Astrocyte (in vitro differentiated cells and primary cell): ENCODE measurements at regions not wholly inside any gene's neighbourhood (a gene's known extent, or its start where the extent isn't known, plus 50 kb on each side); places are given as distances from the start of the nearest gene placed in this dataset.

Source experiments
- DNase-seq: peaks from one replicate; pipeline ENCODE4 v3.0.0-alpha.2; 2010; ENCODE audit warnings: low read depth
- FAIRE-seq: peaks from 2 replicates; lab custom pipeline; 2011; peaks lifted over from hg19 to GRCh38; lab: Jason Lieb, UNC
- H2AFZ ChIP-seq: 2 replicates; pipeline ENCODE4 v1.6.0; 2012; ENCODE audit warnings: low read depth, low read length, inconsistent platforms
- H3K27ac ChIP-seq: 2 replicates; pipeline ENCODE4 v1.5.1; 2011; ENCODE audit warnings: low read depth, low read length, inconsistent platforms
- H3K27me3 ChIP-seq: 2 replicates; pipeline ENCODE4 v1.6.0; 2011; ENCODE audit warnings: low read length, inconsistent platforms; ENCODE audit not compliant: insufficient read depth
- H3K36me3 ChIP-seq: 2 replicates; pipeline ENCODE4 v1.5.1; 2011; ENCODE audit warnings: low read length, inconsistent platforms; ENCODE audit not compliant: insufficient read depth
- H3K4me1 ChIP-seq: 2 replicates; pipeline ENCODE4 v1.5.1; 2011; ENCODE audit warnings: low read length, inconsistent platforms; ENCODE audit not compliant: insufficient read depth
- H3K4me2 ChIP-seq: 2 replicates; pipeline ENCODE4 v1.6.0; 2012; ENCODE audit warnings: low read length, inconsistent platforms
- H3K4me3 ChIP-seq: 2 replicates; pipeline ENCODE4 v1.5.1; 2011; ENCODE audit warnings: low read depth, mild to moderate bottlenecking, low read length, inconsistent platforms; ENCODE audit not compliant: insufficient read depth
- H3K79me2 ChIP-seq: 2 replicates; pipeline ENCODE4 v1.6.0; 2012; ENCODE audit warnings: mild to moderate bottlenecking, low read length, inconsistent platforms; ENCODE audit not compliant: insufficient read depth
- H3K9ac ChIP-seq: 2 replicates; pipeline ENCODE4 v1.6.0; 2012; ENCODE audit warnings: mild to moderate bottlenecking, low read length, inconsistent platforms
- H3K9me3 ChIP-seq: 2 replicates; pipeline ENCODE4 v1.5.1; 2012; ENCODE audit warnings: low read depth, mild to moderate bottlenecking, low read length, inconsistent platforms; ENCODE audit not compliant: insufficient read depth
- H4K20me1 ChIP-seq: 2 replicates; pipeline ENCODE4 v1.6.0; 2012; ENCODE audit warnings: low read length, inconsistent platforms; ENCODE audit not compliant: insufficient read depth
- H3K27ac Mint-ChIP-seq: one replicate; pipeline ENCODE4 v1.8.0; 2021; ENCODE audit warnings: mild to moderate bottlenecking, mixed read lengths; ENCODE audit not compliant: unreplicated experiment
- H3K27me3 Mint-ChIP-seq: one replicate; pipeline ENCODE4 v1.8.0; 2021; ENCODE audit warnings: low read depth, mixed read lengths; ENCODE audit not compliant: unreplicated experiment
- H3K36me3 Mint-ChIP-seq: one replicate; pipeline ENCODE4 v1.8.0; 2021; ENCODE audit warnings: low read depth, mixed read lengths; ENCODE audit not compliant: unreplicated experiment
- H3K4me1 Mint-ChIP-seq: one replicate; pipeline ENCODE4 v1.8.0; 2021; ENCODE audit warnings: low read depth, mixed read lengths; ENCODE audit not compliant: unreplicated experiment
- H3K4me3 Mint-ChIP-seq: one replicate; pipeline ENCODE4 v1.8.0; 2021; ENCODE audit warnings: mild to moderate bottlenecking, moderate library complexity, mixed read lengths; ENCODE audit not compliant: unreplicated experiment
- H3K9me3 Mint-ChIP-seq: one replicate; pipeline ENCODE4 v1.8.0; 2021; ENCODE audit warnings: mild to moderate bottlenecking, mixed read lengths; ENCODE audit not compliant: unreplicated experiment
- CTCF ChIP-seq: IDR thresholded peaks from 2 replicates; pipeline ENCODE4 v1.5.1; 2011; ENCODE audit warnings: low read depth, mild to moderate bottlenecking, inconsistent platforms, low read length, moderate library complexity; ENCODE audit not compliant: insufficient read depth
- EZH2 ChIP-seq: IDR thresholded peaks from 2 replicates; pipeline ENCODE4 v1.6.1; 2012; ENCODE audit warnings: mild to moderate bottlenecking, low read length, inconsistent platforms; ENCODE audit not compliant: insufficient read depth

DNA sequence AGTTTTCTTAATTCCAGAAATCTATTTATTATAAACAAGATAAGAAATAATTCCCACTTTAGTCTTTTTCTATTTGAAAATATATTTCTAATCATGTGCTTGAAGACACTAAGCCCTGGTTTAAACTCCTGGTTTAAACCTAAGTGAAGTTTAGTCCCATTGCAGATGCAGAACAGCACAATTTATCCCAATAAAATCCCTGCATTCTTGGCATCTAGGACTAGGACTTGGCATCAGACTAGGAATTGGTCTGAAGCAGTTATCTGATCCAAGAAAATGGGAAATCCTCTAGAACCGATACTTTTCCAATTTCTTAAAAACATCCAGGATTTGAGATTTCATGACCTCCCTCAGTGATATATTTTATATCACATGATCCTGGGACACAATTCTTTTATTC, 168.8 kb upstream of the VEPH1 start:
- Mint-ChIP-seq H3K4me3 (no peak overlapping the region), H3K27ac (no peak overlapping the region), H3K9me3 (peaks cover 1% of the 10 kb centered on the region), H3K27me3 (no peaks in the 10 kb centered on the region), H3K4me1 (no peaks in the 10 kb centered on the region), H3K36me3 (no peaks in the 10 kb centered on the region)
- Histone ChIP-seq H3K79me2 (no peaks in the 10 kb centered on the region), H3K36me3 (no peaks in the 10 kb centered on the region), H3K4me3 (no peak overlapping the region), H3K27me3 (no peaks in the 10 kb centered on the region), H3K9ac (no peak overlapping the region), H3K4me2 (no peak overlapping the region), H3K9me3 (no peaks in the 10 kb centered on the region), H2AFZ (no peak overlapping the region), H4K20me1 (no peaks in the 10 kb centered on the region), H3K27ac (no peak overlapping the region), H3K4me1 (no peaks in the 10 kb centered on the region)
- DNase-seq (no peak), FAIRE-seq (no peak)
- no peak for TF ChIP-seq CTCF

DNA sequence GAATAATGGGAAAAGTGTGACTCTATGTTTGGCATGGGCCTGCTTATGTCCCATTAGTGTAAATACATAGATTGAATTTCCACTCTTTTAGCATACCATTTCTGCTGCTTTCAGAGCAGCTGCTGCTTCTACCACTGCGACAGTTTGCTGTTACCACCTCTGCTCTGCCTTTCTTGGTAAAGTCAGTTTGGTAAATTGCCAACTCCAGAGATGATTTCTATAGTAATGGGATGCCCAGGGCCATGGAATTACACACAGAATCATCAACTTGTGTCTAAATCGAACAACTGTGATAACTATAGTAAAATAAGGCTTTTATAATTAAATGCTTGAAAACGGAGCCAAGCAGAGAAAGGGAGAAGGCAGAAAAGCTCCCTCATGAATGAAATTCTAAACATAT, 168.4 kb upstream of the VEPH1 start:
- Histone ChIP-seq H3K27ac (no peak overlapping the region), H2AFZ (no peak overlapping the region), H4K20me1 (no peaks in the 10 kb centered on the region), H3K79me2 (no peaks in the 10 kb centered on the region), H3K4me1 (no peaks in the 10 kb centered on the region), H3K9ac (no peak overlapping the region), H3K27me3 (no peaks in the 10 kb centered on the region), H3K4me3 (no peak overlapping the region), H3K4me2 (no peak overlapping the region), H3K36me3 (no peaks in the 10 kb centered on the region), H3K9me3 (no peaks in the 10 kb centered on the region)
- FAIRE-seq (no peak), DNase-seq (no peak)
- Mint-ChIP-seq H3K27me3 (no peaks in the 10 kb centered on the region), H3K4me3 (no peak overlapping the region), H3K4me1 (no peaks in the 10 kb centered on the region), H3K36me3 (no peaks in the 10 kb centered on the region), H3K9me3 (peaks cover 1% of the 10 kb centered on the region), H3K27ac (no peak overlapping the region)
- TF ChIP-seq EZH2: no peak
- TF ChIP-seq CTCF: no peak

DNA sequence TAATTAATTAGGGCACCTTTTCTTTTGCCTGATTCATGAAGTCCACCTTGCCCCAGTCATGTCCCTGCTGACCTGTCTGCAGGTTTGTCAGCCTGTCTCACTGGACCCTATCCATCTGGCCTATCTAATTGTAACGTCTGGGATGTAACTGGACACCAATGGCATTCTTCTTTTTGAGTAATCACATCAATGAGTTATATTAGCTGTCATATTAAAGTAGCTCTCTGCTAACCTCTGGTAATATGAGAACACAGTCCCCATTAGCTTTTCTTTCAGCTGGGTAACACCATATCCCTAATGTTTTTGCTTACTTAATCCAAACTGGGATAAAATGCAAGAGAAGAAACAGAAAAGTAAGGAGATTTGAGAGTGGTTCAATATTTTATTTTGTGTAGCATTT, 166.2 kb upstream of the VEPH1 start:
- Histone ChIP-seq H2AFZ (no peak overlapping the region), H3K9ac (no peak overlapping the region), H3K27me3 (no peaks in the 10 kb centered on the region), H3K27ac (no peak overlapping the region), H3K4me2 (no peak overlapping the region), H3K9me3 (no peaks in the 10 kb centered on the region), H3K36me3 (no peaks in the 10 kb centered on the region), H3K4me3 (no peak overlapping the region), H3K4me1 (no peaks in the 10 kb centered on the region), H4K20me1 (no peaks in the 10 kb centered on the region), H3K79me2 (no peaks in the 10 kb centered on the region)
- DNase-seq: no peak
- no peak for FAIRE-seq
- Mint-ChIP-seq H3K4me3 (no peak overlapping the region), H3K9me3 (peaks cover 1% of the 10 kb centered on the region), H3K4me1 (no peaks in the 10 kb centered on the region), H3K36me3 (no peaks in the 10 kb centered on the region), H3K27ac (no peak overlapping the region), H3K27me3 (no peaks in the 10 kb centered on the region)
- no peak for TF ChIP-seq CTCF
